Body of pancreas (tissue), 4 donors: ENCODE measurements at regions not wholly inside any gene's neighbourhood (a gene's known extent, or its start where the extent isn't known, plus 50 kb on each side); places are given as distances from the start of the nearest gene placed in this dataset.

Source experiments
- ATAC-seq: fragments of 150-250 bp; one replicate; pipeline ENCODE4 v1.9.1; 2016
- DNase-seq, 4 donors: peaks; one replicate each; pipeline ENCODE4 v3.0.0-alpha.2; 2019
- H3K27ac ChIP-seq, 4 donors: fragments of 200-600 bp; sonication (generic); 1 replicate in 3 of 4; 2 replicates in 1 of 4; pipeline versions ENCODE4 v1.5.1 to v1.6.1; 2016 to 2019; ENCODE audit warnings: mild to moderate bottlenecking in 1 of 4, mixed read lengths in 1 of 4, moderate library complexity in 1 of 4
- H3K27me3 ChIP-seq, 2 donors: fragments of 200-600 bp; sonication (generic); one replicate each; pipeline ENCODE4 v1.6.0; 2016; ENCODE audit warnings: mild to moderate bottlenecking in 1 of 2
- H3K36me3 ChIP-seq, 2 donors: fragments of 200-600 bp; sonication (generic); replicated peaks in 1 of 2; 2 replicates each; pipeline ENCODE4 v1.5.1; 2016; ENCODE audit warnings: low read depth in 2 of 2; ENCODE audit not compliant: insufficient read depth in 1 of 2
- H3K4me1 ChIP-seq: fragments of 200-600 bp; sonication (generic); one replicate; pipeline ENCODE4 v1.6.0; 2016
- H3K4me3 ChIP-seq, 2 donors: fragments of 200-600 bp; sonication (generic); 1 replicate in 1 of 2; 2 replicates in 1 of 2; pipeline ENCODE4 v1.5.1; 2016 to 2019
- H3K9me3 ChIP-seq, 3 donors: fragments of 200-600 bp; sonication (generic); 1 replicate in 2 of 3; 2 replicates in 1 of 3; pipeline ENCODE4 v1.5.1; 2016
- CTCF ChIP-seq, 7 experiments: fragments of 450-650 bp in 4 of 7; fragments of 200-600 bp in 3 of 7; sonication (generic) in 3 of 7; IDR thresholded peaks; one replicate each; pipeline ENCODE4 v1.5.1; 2016 to 2019; ENCODE audit warnings: antibody characterized with exemption in 7 of 7
- POLR2A ChIP-seq, 3 donors: fragments of 450-650 bp; IDR thresholded peaks; one replicate each; pipeline ENCODE4 v1.6.1; 2016; ENCODE audit warnings: antibody characterized with exemption in 3 of 3, mild to moderate bottlenecking in 2 of 3
- WGBS, 2 donors: methylation state at CpG; one replicate each; pipeline ENCODE4 v1.1.5; 2017; 5-methylcytosine and 5-hydroxymethylcytosine counted together
- intact Hi-C: fragments of 100-400 bp; cut with DNase I; formaldehyde crosslinking; loops from one replicate; pipeline ENCODE4 v1.15.1; 2023

- no peak overlapping the region for H3K4me3 ChIP-seq
- no peaks in the 10 kb centered on the region for H3K27me3 ChIP-seq
- no peaks in the 10 kb centered on the region for H3K4me1 ChIP-seq
- TF ChIP-seq CTCF (IDR thresholded peaks at IDR 0.05) (no peak), POLR2A (IDR thresholded peaks at IDR 0.05) (no peak)
- no peak overlapping the region for H3K27ac ChIP-seq
- WGBS, 2 donors: 72 to 80% methylated on average over 4 of the region's 4 CpGs
- H3K9me3 ChIP-seq: peaks cover 0 to 10% (median 0%) of the 10 kb centered on the region in 3 donors
- intact Hi-C loops: no loop called here
- DNase-seq: no peak
- H3K36me3 ChIP-seq: no peaks in the 10 kb centered on the region
- no peak for ATAC-seq
Measured at GRCh38 chr13:81334481-81334880, 993.6 kb upstream of the SPRY2 start.

- TF ChIP-seq CTCF (IDR thresholded peaks at IDR 0.05) (no peak), POLR2A (IDR thresholded peaks at IDR 0.05) (no peak)
- H3K27ac ChIP-seq: no peak overlapping the region
- intact Hi-C loops: no loop called here
- H3K9me3 ChIP-seq: peaks cover 0 to 10% (median 0%) of the 10 kb centered on the region in 3 donors
- DNase-seq: no peak
- no peaks in the 10 kb centered on the region for H3K36me3 ChIP-seq
- no peak overlapping the region for H3K4me3 ChIP-seq
- 54 to 73% methylated on average over 1 of the region's 1 CpG for WGBS, 2 donors
- peaks cover 12% of the 10 kb centered on the region for H3K4me1 ChIP-seq
- no peaks in the 10 kb centered on the region for H3K27me3 ChIP-seq
- ATAC-seq: no peak
Measured at GRCh38 chr13:81326913-81327312, 986.0 kb upstream of the SPRY2 start.

GRCh38 chr13:81320516-81320915, 979.6 kb upstream of the SPRY2 start:
- TF ChIP-seq POLR2A (IDR thresholded peaks at IDR 0.05) (no peak), CTCF (IDR thresholded peaks at IDR 0.05) (no peak)
- DNase-seq (no peak), ATAC-seq (no peak)
- Histone ChIP-seq H3K36me3 (no peaks in the 10 kb centered on the region), H3K27ac (no peak overlapping the region), H3K9me3 (no peaks in the 10 kb centered on the region), H3K4me1 (no peaks in the 10 kb centered on the region), H3K4me3 (no peak overlapping the region), H3K27me3 (no peaks in the 10 kb centered on the region)
- intact Hi-C loops: no loop called here
- WGBS, 2 donors: 84 to 90% methylated on average over 2 of the region's 2 CpGs

GRCh38 chr13:81319351-81319750, 978.4 kb upstream of the SPRY2 start:
- H3K27me3 ChIP-seq: no peaks in the 10 kb centered on the region
- no peaks in the 10 kb centered on the region for H3K36me3 ChIP-seq
- DNase-seq: no peak
- TF ChIP-seq CTCF (IDR thresholded peaks at IDR 0.05): no peak
- TF ChIP-seq POLR2A (IDR thresholded peaks at IDR 0.05): no peak
- no peak overlapping the region for H3K4me3 ChIP-seq
- no peaks in the 10 kb centered on the region for H3K9me3 ChIP-seq
- H3K4me1 ChIP-seq: no peaks in the 10 kb centered on the region
- intact Hi-C loops: no loop called here
- 53 to 65% methylated on average over 3 of the region's 3 CpGs for WGBS, 2 donors
- H3K27ac ChIP-seq: no peak overlapping the region
- ATAC-seq: no peak

- no peak overlapping the region for H3K4me3 ChIP-seq
- no peaks in the 10 kb centered on the region for H3K4me1 ChIP-seq
- no peak for DNase-seq
- no peak overlapping the region for H3K27ac ChIP-seq
- 87 to 92% methylated on average over 4 of the region's 4 CpGs for WGBS, 2 donors
- ATAC-seq: no peak
- no peaks in the 10 kb centered on the region for H3K9me3 ChIP-seq
- no peaks in the 10 kb centered on the region for H3K36me3 ChIP-seq
- no peaks in the 10 kb centered on the region for H3K27me3 ChIP-seq
- TF ChIP-seq CTCF (IDR thresholded peaks at IDR 0.05) (no peak), POLR2A (IDR thresholded peaks at IDR 0.05) (no peak)
- intact Hi-C loops: no loop called here
Measured at GRCh38 chr13:81318231-81319019, 977.5 kb upstream of the SPRY2 start.
